ENCODE measurements at regions not wholly inside any gene's neighbourhood (a gene's known extent, or its start where the extent isn't known, plus 50 kb on each side); places are given as distances from the start of the nearest gene placed in this dataset.

DNA sequence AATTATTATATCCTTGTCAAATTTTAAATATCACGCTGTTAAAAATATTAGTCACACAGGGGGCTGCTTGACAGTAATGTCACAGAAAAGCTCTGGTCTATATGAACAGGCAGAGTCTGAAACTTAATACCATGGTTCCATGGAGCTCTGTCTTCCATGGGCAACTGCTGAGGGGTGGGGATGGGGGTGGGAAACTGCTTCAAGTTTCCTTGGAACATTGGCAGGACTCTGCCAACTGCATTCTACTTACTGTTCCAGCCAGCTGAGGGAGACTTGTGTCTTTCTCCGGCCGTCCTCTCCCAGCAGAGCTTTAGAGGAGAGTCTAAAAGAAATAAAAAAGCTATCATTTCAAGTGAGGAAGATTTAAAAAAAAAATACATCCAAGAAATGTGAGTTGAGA lies 348.7 kb downstream of the ZIC1 start:
- no peak for DNase-seq (ENCODE audit: low spot score)

DNA sequence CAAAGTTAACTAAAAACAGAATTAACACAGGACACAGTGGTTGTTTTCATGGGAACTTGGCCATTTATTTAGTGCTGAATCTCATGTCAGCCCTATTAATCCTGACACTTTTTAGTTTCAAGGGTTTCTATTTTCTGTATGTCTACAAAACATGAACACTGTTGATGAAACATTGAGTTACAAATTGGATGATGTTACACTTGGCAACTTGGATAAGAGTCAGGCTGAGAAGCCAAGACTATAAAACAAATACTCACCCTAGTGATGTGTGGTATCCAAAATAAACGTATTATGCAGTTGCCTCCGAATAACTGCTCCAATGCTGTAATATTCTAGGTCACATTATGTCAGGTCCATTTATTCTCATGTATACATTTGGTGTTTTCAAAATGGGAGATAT lies 349.6 kb downstream of the ZIC1 start:
- no peak for DNase-seq (ENCODE audit: low spot score)

DNA sequence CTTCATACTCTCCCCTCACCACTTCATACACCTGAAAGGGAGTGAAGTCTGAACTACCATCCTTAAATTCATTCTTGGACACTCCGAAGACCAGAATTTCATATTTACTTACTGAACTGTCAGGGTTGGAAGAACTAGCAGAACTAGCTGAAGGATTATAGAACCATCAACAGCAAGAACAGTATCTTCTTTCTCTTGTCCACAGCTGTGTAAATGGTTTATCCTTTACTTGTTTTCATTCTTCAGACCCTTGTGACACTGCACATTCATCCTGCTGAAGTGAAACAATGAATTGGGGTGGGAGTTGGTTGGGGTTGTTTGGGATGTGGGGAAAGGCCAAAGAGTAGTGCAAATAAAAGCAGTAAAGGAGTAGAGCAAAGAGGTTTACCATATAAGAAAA lies 350.9 kb downstream of the ZIC1 start:
- DNase-seq (ENCODE audit: low spot score): no peak

- DNase-seq (ENCODE audit: low spot score): no peak
Observed at GRCh38 chr3:147760941-147761340, 351.8 kb downstream of the ZIC1 start.

GRCh38 chr3:147773116-147773630 lies 364.0 kb downstream of the ZIC1 start:
- DNase-seq (ENCODE audit: low spot score): no peak

DNA sequence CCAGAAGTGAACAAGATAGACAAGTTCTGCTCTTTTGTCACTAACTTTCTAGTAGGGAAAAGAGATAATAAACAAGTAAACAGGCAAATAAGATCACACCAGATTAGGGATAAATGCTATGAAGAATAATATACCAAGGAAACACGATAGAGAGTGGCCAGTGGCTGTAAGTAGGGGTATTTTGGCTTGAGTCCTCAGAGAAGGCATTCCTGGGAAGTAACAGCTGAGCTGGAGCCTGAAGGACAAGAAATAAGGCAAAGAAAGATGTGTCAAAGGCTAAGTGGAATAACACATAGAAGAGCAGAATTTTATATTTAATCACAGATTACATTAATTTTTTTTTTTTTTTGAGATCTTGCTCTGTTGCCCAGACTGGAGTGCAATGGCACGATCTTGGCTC lies 366.2 kb downstream of the ZIC1 start:
- DNase-seq (ENCODE audit: low spot score): no peak

GRCh38 chr3:147775816-147776530 lies 366.8 kb downstream of the ZIC1 start:
- DNase-seq (ENCODE audit: low spot score): no peak

GRCh38 chr3:147793841-147794240 lies 384.7 kb downstream of the ZIC1 start:
- no peak for DNase-seq (ENCODE audit: low spot score)

DNA sequence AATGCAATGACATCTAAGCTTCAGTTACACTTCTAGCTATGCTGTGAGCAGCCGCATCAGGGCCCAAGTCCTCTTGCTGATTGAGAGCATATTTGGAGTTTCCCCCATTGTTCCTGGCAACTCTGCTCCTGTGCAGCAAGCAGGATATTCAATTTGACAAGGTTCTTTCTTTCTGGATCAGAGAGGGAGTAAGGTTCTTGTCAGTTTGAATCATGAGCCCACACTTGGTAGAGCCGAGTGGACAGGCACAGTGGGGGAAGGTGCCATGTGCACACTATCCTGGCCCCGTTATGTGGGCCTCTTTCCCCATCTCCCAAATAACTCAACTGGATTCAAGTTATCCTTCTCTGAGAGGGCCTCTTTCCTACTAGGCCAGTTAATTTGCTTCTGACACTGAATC lies 385.4 kb downstream of the ZIC1 start:
- DNase-seq (ENCODE audit: low spot score): no peak

GRCh38 chr3:147795418-147795817 lies 386.3 kb downstream of the ZIC1 start:
- no peak for DNase-seq (ENCODE audit: low spot score)

DNA sequence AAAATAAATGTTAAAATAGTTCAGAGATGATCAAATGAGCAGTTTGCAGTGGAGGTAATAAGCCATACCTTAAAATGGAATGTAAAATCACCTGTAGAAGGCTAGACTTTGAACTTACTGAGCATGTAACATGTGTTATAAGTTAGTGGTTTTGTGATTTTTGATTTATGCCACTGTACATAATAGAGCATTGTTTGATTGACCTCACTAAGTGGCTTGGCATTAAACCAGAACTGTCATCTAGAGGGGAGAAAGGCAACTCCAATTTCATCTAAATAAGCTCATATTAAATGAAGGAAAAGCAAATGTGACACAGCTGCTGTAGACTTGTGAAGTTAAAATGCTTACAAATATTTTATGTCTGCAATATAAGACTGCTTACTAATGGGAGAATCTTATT lies 387.9 kb downstream of the ZIC1 start:
- DNase-seq (ENCODE audit: low spot score): no peak

GRCh38 chr3:147799601-147800000 lies 390.4 kb downstream of the ZIC1 start:
- no peak for DNase-seq (ENCODE audit: low spot score)

- no peak for DNase-seq (ENCODE audit: low spot score)
Observed at GRCh38 chr3:147807776-147808175, 398.6 kb downstream of the ZIC1 start.

DNA sequence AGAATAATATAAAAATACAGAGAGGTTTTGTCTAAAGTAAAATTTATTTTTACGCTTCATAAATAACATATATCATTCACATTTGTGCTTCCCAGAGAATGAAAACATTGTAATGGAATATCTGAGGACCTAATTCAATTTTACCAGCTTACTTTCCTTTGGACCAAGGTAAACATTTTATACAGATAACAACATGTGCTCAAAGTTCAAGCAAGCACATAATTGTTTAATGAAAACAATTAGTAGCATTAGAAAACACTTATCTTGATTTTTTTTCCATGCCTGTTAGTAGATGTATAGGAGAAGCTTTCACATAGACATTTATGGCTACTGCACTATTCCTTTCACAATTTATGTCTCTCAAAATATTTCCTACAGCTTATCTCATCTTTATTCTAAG lies 400.0 kb downstream of the ZIC1 start:
- no peak for DNase-seq (ENCODE audit: low spot score)

GRCh38 chr3:147812186-147812911 lies 403.2 kb downstream of the ZIC1 start:
- DNase-seq (ENCODE audit: low spot score): no peak

DNA sequence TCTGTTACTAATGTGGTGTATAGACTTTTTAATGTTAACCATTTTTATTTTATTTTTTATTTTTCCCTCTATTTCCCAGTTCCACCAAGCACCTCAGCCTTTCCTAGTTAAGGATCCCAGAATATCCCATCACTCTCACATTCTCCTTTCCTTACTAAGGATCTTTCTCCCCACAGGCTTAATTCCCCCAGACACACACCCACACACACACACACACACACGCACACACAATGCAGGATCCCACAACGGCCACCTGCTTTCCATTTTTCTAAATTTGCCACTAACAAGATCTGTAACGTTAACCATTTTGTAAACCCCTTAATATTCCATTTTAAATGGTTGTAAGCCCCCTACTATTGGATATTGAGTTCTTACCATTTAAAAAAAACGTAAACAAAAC lies 404.1 kb downstream of the ZIC1 start:
- no peak for DNase-seq (ENCODE audit: low spot score)

DNA sequence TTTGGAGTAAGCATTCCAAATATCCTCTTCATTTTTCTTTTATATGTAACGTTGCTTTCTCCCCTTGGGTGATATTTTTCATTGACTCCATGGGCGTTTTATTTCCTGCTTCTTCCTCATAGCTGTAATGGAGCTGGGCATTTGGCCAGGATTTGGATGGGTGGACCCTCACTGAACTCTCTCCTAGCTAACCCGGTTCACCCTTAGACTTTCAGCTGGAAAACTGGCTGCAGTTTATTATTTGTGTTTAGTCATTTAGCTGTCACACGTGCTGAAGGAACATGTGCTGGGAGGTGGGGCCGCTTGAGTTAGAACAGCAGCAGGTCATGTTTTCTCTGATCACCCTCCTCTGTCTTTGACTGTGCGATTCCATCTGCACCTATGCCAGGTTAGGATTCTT lies 407.6 kb downstream of the ZIC1 start:
- DNase-seq (ENCODE audit: low spot score): no peak

GRCh38 chr3:147832611-147833010 lies 423.4 kb downstream of the ZIC1 start:
- no peak for DNase-seq (ENCODE audit: low spot score)

- no peak for DNase-seq (ENCODE audit: low spot score)
Observed at GRCh38 chr3:147836330-147836729, 427.2 kb downstream of the ZIC1 start.

DNA sequence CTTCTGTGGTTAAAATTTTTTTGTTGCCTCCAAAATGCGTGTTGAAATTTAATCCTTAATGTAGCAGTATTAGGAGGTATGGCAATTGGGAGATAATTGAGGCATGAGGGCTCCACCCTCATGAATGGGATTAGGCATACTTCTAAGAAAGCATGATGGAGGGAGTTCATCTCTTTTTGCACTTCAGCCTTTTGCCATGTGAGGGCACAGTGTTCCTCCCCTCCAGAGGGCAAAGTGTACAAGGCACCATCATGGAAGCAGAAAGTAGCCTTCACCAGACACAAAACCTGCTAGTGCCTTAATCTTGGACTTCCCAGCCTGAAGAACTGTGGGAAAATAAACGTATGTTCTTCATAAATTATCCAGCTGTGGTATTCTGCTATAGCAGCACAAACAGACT lies 429.5 kb downstream of the ZIC1 start:
- DNase-seq (ENCODE audit: low spot score): peak; percentile 3

DNA sequence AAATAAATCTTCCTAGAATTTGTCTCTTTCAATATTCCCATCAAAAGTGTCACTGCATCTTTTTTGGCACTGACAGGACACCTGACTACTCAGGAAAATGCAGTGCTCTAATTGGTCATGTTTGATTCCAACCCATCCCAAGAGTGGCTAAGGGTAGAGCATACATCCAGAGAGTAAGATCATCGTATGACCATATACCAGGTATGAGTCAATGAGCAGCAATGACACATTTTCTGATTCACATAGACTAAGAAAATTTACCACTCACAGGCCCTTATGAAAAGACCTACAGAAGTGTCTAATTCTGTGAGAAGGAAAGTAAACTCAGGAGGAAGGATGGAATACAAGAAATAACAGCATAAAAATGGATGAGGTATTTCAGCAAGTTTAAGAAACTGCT lies 434.2 kb downstream of the ZIC1 start:
- peak; percentile 61 for DNase-seq (ENCODE audit: low spot score)

GRCh38 chr3:147846293-147846692 lies 437.1 kb downstream of the ZIC1 start:
- no peak for DNase-seq (ENCODE audit: low spot score)

DNA sequence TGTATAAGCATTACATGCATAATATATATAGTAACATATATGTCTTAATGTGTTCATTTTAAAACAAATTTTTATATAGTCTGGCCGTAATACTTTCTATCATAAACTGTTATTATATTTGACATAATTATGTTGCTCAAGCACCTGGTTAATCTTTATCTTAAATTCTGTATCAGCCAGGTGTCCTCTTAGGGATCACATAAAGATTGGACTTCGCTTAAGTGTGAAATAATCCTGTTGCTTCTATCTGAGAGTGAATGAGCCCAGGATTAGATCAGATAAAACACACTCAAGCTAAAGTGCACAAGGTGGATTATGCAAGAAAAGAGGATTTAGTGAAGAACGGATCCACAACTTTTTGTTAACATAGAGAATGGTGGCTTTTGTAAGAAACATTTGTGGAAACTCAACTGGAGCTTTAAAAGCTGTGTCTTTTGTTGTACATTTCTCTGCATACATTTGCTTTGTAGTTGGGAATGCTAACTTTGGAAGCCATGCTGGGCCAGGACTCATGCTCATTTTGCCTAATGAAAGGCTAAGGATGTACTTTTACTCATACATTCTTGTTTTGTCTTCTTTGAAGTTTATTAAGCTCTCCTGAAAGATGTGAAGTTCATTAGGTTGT lies 437.8 kb downstream of the ZIC1 start:
- DNase-seq (ENCODE audit: low spot score): no peak
